HG03378 (cell line): ENCODE measurements at regions not wholly inside any gene's neighbourhood (a gene's known extent, or its start where the extent isn't known, plus 50 kb on each side); places are given as distances from the start of the nearest gene placed in this dataset.

Experiments
- ATAC-seq: cut with Tn5 transposase; IDR thresholded peaks from one replicate; pipeline ENCODE4 v1.9.1; 2021; ENCODE audit warnings: mild to moderate bottlenecking, moderate library complexity; ENCODE audit not compliant: unreplicated experiment

DNA sequence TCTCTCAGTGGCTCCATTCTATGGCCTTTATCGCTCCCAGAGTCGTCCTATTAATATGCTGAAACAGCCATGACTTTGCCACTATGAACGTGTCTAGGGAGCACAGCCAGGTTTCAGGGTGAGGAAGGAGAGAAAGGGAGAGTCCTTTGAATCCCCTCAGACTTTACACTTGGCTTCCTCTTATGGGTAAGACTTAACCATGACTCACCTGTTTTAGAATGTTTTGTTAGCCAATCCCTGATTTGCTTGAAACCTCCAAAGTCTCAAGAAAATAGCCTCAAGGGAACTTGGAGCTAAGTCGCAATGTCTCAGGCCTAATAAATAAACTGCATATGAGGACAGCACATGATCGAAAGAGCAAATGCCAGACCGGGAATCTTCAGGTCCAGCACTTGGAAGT is 131.2 kb upstream of the RCN1 start:
- no peak for ATAC-seq

DNA sequence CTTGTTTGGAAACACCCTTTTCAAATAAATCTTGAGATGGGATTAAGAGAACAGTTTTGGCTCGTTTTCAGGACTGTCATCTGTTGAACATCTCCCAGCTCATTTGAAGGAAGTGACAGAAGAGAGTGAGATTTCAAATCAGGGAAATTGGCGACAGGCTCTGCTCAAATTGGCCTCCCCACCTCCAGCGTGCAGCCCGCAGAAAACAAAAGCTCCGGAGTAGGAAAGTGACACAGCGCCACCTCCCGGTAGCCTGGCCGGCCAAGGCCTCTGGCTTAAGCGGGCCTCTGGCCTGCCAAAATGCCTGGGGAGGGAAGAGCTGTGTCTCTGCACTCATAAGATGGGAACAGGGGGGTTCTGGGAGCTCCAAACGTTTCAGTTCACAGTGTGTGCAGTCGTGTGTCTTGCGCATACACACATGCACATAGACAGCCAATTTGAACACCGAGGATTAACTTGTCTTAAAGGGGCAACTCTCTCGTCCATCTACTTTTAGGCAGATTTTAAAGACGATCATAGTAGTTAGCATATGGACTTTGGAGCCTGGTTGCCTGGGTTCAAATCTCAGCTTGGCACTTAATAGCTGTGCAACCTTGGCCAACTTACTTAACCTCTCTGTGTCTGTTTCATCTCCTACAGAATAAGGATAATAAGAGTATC is 132.7 kb upstream of the RCN1 start:
- ATAC-seq, result peak; percentile 65

- ATAC-seq, result peak; percentile 5
Measured at GRCh38 chr11:31957674-31958073, 133.2 kb upstream of the RCN1 start.

GRCh38 chr11:31956310-31956709 is 134.6 kb upstream of the RCN1 start:
- ATAC-seq, result no peak

DNA sequence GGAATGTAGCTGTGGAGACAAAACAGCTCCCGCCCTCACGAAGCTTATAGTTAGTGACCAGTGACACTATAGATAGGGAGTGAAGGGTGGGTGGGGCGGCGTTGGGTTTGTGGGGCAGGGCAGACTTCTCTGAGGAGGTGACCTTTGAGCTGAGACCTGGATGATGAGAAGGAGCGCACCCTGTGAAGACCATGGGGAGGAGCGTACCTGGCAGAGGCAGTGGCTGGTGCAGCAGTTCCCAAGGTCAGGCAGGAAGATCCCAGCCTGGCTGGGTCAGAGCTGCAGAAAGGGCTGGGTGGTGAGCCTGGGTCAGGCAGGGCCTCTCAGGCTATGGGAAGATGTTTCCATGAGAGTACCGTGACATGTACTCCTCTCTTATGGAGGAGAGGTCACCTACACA is 135.0 kb upstream of the RCN1 start:
- ATAC-seq, result no peak

DNA sequence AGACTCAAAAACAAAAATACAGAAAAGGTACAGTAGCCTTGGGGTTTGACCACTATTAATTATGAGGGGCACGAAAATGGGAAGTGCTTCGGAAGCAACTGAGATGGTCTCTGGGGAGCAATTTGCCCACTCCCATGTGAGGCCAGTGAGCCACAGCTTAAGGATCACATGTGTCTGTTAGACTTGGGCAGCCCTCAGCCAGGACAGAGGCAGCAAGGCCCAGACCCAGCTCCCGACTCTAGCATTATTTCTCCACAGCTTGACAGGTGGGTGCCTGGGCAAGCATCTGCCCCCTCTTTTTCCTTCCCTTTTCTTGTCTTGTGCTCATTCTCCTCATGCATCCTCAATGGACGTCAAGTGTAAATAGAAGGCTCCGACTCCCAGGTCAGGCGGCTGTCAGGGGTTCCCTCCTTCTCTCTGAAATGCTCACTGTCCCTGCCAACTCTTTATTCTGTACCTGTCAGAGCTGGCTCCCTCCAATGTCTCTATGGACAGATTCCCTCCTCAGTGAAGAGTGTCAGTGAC is 137.0 kb upstream of the RCN1 start:
- ATAC-seq, result no peak

DNA sequence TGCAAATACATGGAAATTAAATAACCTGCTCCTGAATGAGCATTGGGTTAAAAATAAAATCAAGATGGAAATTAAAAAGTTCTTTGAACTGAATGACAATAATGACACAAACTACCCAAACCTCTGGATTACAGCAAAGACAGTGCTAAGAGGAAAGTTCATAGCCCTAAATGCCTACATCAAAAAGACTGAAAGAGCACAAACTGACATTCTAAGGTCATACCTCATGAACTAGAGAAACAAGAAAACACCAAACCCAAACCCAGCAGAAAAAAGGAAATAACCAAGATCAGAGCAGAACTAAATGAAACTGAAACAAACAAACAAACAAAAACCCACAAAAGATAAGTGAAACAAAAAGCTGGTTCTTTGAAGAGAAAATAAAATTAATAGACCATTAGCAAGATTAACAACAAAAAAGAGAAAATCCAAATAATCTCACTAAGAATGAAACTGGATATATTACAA is 138.6 kb upstream of the PAX6 start:
- peak; percentile 79 for ATAC-seq

DNA sequence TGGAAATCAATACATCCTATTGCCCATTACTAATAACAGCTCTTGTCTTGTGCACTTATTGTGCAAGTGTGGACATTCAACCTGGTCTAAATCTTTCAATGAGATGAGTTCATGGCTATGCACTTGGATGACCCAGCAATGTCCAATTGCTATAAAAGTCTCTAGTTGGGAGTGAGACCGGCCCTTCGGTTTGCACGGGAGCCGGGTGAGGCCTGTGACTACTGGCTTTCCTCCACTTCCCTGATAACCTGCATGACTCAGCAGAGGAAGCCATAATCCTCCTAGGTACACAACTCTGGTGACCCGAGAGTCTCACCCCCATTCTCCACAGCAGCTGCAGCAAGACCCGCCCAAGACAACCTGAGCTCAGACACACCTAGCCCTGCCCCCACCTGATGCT is 135.9 kb upstream of the PAX6 start:
- no peak for ATAC-seq

GRCh38 chr11:31943056-31943780 is 132.1 kb upstream of the PAX6 start:
- peak; percentile 96 for ATAC-seq

- no peak for ATAC-seq
Measured at GRCh38 chr11:31940371-31941037, 129.4 kb upstream of the PAX6 start.

DNA sequence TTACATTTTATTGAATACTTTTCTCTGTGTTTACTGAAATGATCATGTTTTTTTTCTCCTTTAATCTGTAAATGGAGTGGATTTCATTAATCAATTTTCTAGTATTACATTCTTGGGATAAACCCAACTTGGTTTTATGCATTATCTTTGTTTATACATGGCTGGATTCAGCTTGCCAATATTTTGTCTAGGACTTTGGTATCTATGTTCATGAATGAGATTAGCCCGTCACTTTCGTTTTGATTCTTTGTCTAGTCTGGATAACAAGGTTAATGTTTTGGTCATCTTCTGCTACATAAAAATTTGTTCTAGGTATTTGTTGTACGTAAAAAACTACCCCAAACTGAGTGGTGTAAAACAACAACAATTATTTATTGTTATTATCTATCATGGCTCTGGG is 127.9 kb upstream of the PAX6 start:
- ATAC-seq, result no peak

DNA sequence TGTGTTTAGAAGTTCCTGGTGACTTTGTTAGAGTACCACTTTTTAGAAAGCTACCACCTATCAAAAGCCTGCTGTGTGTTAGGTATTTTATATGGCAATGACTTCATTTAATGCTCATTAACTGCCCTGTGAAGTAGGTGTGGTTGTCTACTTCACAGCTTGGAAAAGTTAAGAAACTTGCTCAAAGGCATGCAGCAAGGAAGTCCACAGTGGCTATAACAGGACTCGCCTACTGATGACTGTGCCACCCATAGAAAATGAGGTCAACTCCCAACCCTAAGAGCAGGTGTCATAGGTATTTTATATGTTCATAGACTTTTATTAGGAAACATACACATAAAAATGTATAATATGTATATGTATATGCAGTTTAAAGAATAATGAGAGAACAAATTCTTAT is 125.2 kb upstream of the PAX6 start:
- ATAC-seq, result no peak

DNA sequence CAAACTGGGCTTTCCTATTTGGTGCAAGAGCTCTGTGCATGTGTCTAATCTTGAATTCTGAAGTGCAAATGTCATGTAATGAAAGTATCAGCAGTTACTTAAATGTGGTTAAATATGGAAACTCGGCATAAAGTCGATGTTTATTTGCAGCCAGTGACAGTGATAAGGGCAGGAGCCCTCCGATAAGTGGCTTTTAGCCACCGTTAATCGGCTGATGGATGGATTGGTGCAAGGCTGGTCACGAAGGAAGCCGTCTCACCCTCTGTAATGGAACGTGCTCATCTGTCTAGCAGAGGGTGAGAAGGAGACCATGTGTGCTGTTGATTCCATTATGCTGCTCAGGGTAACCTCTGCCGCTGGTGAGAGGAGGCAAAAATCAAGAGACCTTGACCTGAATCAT is 121.8 kb upstream of the PAX6 start:
- no peak for ATAC-seq

- no peak for ATAC-seq
Measured at GRCh38 chr11:31927982-31928381, 116.9 kb upstream of the PAX6 start.

DNA sequence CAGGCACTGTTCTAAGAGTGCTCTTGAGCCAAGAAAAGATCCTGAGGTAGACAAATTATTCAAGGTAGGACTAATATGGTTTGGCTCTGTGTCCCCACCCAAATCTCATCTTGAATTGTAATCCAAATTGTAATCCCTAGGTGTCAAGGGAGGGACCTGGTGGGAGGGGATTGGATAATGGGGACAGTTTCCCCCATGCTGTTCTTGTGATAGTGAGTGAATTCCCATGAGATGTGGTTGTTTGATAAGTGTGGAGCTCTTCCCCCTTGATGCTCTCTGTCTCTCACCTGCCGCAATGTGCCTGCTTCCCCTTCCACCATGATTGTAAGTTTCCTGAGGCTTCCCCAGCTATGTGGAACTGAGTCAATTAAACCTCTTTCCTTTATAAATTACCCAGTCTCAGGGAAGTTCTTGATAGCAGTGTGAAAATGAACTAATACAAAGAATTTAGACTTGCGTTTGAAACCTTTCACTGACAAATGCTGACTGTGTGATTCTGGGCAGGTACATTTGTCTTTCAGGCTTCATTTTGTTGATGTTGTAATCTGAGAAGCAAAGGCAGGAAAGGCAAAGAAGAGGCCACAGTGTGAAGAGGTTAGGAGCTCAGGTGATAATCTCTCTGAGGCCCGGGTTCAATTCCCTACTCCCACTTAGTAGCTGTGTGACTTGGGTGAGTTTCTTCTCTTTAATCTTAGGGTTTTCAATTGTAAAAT is 115.8 kb upstream of the PAX6 start:
- no peak for ATAC-seq

DNA sequence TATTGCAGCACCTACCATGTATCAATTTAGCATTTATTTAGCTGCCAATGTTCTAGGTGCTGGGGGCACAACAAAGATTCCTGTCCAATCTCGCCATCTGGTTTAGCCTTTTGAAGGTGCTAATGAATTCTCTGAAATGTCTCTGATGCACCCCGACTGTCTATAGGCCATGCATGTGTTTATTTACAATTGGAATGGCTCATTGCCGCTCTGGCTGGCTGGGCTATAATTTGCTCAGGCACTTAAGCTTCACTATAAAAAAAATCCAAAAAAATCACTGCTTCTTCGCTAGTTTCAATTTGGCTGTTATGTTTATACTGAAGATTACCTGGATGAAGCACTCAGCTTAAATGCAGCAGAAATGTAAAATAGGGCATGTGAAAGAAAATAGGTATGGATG is 115.0 kb upstream of the PAX6 start:
- ATAC-seq, result no peak

DNA sequence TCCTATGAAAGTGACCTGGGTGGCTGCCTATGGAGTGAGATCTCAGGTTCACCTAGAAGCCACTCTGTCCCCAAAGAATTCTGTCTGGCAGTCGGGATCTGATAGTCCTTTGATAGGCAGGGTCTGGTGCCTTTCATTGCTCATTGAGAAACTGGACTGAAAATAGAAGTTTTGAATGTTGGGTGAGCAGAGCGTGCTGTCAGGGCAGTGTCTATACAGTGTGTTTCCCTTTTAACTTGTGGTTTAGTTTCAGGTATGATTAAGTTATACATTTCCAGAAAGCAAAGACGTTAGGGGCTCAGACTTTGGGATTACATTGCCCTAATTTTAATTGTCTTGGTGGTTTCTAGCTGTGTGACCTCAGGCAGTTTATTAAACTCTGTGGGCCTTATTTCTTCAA is 111.3 kb upstream of the PAX6 start:
- ATAC-seq, result no peak

DNA sequence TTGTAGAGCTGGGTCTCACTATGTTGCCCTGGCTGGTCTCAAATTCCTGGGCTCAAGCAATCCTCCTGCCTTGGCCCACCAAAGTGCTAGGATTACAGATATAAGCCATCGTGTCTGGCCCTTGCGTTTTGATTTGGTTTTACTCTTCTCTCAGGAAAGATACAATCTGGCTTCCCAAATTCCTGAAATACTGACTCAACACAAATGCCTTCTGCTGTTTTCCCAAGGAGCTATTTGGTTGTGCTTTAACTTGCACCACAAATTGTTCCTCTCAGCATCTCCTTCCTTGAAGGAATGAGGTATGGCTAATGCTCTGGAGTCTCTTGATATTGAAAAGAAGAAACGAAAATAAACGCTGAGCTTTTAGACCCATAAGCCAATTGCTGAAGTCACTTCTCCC is 110.0 kb upstream of the PAX6 start:
- ATAC-seq, result no peak

DNA sequence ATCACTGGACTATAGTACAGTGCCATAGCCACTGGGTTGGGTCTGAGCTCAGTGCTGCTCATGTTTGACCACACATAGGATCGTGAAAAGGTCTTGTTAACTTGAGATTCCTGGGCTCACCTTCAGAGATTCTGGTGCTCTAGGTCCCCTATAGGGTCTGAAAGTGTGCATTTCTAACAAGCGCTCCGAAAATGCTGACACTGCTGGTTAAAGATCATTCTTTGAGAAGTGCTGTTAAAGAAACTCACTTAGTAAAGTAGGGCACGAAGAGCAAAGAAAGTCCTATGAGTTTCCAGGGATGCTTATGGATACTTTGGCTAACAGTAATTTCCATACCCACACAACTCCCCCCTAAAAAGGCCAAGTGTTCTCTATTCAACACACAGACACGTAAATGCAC is 108.1 kb upstream of the PAX6 start:
- ATAC-seq, result no peak

GRCh38 chr11:31915867-31916266 is 104.7 kb upstream of the PAX6 start:
- ATAC-seq, result no peak

GRCh38 chr11:31913985-31914384 is 102.9 kb upstream of the PAX6 start:
- peak; percentile 88 for ATAC-seq
